Amygdala (tissue), 56 donors: ENCODE measurements at regions not wholly inside any gene's neighbourhood (a gene's known extent, or its start where the extent isn't known, plus 50 kb on each side); places are given as distances from the start of the nearest gene placed in this dataset.
A peak's percentile ranks its signal among the peaks of the same experiment; 100 is the strongest.

Source experiments
- DNase-seq, 56 donors: peaks; one replicate each; lab custom pipeline; 2025; lab: John Stamatoyannopoulos, UW

DNA sequence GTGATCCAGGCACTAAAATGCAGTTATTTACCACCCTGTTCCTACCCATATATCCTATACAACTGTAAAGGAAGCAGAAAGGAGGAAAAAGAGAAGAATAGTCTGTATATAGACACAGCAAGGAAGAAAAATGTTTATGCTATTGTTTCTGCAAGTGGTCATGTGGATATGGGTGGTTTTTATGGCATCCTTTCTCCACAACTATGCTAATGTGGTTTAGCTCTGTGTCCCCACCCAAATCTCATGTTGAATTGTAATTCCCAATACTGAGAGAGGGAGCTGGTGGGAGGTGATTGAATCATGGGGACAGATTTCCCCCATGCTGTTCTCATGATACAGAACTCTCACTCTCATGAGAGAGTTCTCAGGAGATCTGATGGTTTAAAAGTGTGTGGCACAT lies 439.8 kb downstream of the ZSWIM6 start:
- DNase-seq, result no peak

DNA sequence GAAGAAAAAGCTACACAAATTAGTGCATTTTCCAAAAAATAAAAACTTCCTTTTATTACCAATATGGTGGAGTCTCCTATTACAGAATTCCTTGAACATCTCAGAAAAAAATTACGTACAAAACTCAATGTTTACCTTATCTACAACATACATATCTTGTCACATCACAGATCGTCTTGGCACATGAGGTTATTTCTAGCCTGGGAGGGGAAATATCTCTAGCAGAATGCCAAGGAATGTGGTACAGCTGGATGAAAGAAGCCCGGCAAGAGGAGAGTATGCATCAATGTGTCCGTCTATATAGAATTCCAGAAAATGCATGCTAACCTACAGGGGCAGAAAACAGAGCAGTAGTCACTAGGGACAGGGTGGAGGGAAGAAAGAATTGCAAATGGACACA lies 443.8 kb downstream of the ZSWIM6 start:
- DNase-seq, result no peak

DNA sequence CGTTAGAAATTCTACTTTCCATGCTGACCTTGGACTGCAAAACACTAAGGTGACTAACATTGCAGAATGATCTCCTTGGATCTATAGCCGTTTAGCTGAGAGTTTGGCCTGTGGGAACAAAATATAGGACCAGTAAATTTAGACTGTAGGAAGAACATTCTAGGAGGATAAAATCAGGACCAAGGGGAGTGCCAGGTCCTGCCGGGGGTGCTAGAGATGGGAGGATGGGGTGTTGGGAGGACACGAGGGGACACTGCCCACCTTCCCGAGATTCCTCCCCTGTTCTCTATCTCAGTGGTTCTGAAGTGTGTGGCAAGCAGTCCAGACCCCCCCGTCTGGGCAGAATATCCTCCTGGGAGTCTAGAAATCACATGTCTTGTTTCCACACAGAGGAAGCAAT lies 445.2 kb downstream of the ZSWIM6 start:
- no peak for DNase-seq

DNA sequence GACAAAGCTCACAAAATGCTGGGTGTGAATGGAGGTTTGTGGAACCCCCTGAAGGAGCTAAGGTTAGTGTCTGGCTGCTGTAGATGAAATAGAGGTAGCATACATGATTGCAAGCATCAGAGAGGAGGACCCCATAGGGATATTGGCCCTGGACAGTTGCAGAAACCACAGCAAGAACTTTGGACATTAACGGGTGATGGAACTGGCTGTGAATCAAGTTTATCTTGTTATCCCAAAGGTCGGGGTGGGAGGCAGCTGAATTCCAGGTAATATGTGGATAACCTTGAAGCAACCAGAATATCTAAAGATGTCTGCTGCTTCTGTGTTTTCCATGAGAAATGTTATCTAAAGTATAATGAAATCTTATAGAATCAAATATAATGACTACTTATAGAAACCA lies 447.7 kb downstream of the ZSWIM6 start:
- DNase-seq, result no peak

DNA sequence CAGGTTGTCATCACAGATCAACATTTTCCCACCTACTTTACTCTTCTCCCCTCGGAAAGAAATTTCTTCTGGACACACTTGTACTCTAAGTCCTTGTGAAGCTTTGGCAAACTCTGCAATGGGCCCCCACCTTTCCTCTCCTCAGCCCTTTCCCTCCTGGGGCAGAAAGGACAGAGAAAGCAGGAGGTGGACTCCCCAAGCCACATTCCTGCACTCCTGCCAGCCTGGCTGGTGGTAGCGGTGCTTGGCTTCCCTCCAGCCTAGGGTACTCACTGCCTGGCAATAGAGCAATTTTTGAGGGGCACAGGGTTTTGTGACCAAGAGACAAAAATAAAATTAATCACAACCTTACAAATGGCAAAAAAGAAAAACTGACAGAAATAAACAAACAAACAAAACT lies 451.4 kb downstream of the ZSWIM6 start:
- no peak for DNase-seq

DNA sequence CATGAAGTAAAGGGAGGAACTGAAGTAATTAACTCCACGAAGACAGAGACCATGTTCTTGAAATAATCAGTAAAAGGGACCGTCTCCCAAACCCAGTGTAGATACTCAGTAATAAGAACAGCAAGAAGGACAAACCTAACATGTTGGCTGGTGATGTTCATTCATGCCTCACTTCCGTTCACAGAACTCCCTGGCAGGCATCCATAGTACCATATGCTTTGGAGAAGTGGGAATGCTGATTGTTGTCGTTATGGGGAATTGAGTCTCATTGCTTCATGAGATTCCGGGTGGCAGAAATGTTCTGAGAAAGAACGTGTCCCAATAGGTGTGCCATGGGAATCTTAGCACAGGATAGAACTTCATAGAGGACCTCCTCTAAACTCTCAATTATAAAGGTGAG lies 452.3 kb downstream of the ZSWIM6 start:
- no peak for DNase-seq

DNA sequence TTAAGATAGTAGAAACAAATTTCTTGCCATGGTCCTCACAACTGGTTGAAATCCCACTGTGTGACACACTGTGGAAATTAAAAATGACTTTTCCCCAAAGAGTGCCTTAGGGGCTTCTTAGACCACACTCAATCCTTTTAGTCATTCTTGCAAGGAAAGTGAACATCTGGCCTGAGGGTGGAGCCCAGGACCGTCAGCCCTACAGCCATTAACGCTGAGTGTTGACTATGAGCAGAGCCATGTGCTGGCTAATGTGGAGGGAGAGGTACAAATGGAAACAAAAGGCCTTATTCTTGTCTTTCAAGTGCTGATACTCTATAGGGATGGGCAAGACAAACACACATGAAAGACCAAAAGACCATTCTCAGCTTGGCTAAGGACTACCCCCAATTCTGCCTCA lies 456.5 kb downstream of the ZSWIM6 start:
- DNase-seq, result no peak

DNA sequence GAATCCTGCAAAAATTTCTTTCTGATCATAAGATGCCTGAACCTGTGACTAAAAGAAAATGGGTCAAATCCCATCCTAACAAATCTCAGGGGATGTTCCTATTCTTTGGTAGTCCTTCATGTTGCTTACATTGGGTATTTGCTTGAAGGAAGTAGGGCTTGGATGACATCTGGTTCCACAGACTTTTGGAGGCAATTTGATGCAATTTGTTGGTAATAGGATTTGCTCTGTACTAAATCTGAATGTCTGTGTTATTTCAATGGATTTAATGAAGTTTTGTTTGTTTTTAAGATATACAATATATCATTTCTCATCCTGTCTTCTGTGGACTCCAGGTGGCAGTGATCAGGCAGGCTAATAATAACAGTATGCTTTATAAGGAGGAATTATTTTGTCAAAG lies 457.9 kb downstream of the ZSWIM6 start:
- DNase-seq, result no peak

DNA sequence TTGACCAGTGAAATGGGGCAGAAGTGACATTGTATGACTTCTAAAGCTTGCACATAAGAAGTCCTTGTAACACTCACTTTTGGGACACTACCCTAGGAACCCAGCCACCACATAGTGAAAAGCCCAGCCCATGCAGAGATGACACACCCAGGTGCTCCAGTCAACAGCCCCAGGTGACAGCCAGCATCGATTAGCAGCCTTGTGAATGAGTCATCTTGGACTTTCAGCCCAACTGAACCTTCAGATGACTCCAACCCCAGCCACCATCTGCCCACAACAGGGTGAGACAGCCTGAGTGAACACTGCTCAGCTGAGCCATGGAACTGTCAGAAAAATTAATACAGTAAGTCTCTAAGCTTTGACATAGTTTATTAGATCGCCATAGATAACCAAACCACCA lies 458.6 kb downstream of the ZSWIM6 start:
- DNase-seq, result no peak

DNA sequence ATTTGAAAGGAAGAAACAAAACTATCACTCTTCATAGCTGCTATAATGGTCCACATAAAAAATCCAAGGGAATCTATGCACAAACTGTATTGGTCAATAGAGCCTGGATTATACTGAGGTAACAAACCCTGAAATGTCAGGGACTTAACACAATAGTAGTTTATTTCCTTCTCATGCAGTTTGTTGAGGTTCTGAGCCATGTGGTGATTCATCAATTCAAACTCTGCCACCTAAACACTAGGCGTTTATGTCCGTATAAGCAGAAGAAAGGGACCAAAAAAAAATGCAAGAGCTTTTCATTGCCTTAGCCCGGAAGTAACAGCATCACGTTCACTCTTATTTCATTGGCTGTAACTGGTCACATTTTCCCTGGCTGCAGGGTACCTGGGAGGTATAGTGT lies 464.7 kb downstream of the ZSWIM6 start:
- no peak for DNase-seq

DNA sequence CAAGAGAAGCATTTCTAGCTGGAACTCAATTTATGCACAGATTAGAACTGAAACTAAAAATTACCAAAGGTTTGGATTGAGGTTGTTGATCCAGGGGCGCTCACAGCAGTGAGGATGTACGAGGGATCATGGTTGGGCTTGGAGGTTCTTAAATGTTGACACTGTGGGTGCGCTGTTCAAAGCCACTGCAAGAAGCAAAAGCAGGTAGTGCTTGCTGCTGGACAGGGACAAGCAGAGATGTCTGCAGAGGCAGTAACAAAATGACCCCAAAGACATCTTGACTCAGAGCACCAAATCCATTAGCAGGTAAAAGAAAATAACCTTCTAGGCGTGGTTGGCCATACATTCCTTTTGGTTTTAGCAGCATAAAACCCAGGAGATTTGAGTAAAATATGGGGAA lies 468.4 kb downstream of the ZSWIM6 start:
- no peak for DNase-seq

DNA sequence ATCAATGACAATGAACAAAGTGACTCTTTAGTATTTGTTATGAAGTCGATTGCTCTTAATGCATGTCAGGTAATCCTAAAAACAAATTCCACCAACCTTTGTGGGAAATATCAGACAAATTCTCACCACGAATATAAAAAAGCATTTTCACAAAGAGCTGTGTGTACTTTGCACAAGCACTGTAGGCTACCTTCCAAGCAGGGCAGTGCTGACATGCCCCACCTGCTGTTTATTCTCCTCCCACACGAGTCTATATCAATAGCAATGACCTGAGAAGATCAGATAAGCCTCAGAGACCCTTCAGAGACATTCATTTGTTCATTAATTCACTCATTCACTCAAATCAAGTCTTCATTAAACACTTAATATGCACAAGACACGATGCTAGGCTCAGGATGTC lies 469.1 kb downstream of the ZSWIM6 start:
- no peak for DNase-seq

DNA sequence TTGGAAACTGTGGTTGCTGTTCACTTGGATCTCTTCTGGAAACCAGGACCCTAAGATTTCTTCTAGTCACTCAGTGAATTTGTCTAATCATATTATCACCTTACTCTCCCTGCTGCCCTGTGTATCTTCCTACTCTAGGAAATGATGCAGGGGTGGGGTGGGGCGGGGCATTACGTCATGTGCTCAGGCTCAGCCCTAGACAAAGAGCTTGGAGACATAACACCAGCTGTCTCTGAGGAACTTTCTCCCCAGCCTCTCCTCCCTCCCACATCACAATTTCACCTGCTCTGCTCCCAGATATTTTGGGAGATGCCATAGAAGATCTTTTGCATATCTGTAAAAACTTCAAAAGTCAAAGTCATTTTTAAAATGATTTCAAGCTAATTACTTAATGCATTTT lies 470.4 kb downstream of the ZSWIM6 start:
- DNase-seq, result peak in 2 of 56 donors; percentile 2 to 5

DNA sequence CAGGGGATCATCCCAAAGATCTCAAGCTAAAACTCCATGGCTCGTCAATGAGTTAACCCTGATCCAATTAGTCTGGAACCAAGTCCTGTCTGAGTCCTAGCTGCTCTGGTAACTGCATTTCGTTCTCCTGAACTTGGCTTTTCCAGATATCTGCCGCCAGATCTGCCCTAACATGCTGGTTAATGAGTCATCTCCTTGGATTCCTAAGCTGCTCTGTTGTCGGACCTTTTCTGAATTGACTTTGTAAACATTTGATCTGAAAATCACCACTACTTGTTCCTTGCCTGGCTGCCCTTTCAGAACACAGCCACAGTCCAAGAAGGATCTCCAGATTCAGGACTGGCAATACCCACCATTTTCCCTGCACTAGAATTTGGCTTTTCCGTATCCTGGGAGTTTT lies 473.0 kb downstream of the ZSWIM6 start:
- no peak for DNase-seq

DNA sequence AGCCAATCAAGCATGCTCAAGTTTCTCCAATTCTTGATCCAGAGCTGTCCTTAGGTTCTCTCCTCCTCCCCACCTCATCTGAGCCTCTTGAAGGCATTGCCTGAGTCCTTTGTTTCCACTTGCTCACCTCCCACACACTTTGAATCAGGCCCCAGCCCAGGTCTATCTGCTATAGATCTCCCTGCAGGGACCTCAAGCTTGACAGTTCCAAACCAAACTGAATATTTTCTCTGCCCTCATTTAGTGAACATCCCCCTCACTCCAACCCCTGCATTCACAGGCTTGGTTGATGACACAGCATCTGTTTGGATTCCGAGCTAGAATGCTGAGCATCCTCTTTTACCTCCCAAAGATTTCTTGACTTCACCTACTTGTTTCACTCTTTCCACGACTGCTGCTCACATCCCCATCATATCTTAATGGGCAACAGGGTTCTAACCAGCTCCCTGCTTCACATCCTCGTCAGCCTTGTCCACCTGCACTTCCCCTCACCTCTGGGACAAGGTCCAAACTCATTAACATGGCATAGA lies 474.5 kb downstream of the ZSWIM6 start:
- DNase-seq, result no peak

DNA sequence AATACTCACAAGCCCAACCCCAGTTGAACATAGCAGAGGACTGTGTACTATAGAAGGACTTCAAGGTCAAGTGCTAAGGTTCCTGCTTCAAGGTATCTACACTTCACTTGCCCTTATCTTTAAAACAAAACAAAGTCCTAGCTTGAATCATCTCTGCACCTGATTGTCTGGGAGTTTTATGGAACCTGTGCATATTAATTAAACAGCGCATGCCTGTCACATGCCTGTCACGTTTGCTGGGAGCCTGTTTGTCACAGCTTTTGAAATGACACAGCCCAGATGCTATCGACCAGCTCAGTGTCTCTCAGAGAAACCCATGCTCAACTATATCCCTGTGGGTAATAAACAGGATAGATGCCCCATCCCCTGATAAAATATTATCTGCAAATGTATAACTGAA lies 476.0 kb downstream of the ZSWIM6 start:
- DNase-seq, result no peak

DNA sequence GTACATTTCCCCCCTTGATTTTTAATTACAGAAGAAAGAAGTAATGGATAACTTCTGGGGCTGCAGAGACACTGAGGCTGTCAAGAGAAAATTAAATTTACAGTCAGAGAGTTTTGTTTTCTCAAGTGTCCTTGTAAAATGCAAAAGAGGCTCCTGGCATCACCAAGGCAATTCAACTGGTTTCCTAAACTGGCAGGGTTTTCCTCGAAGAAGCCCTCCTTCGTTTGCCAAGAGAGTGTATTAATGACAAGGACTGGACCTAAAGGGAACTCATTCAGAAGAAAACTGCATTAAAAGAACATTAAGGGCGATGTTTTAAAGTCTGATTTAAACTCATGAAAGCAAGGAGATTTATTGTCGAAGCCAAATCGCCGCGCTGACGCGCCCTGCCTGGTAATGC lies 476.9 kb downstream of the ZSWIM6 start:
- no peak for DNase-seq

DNA sequence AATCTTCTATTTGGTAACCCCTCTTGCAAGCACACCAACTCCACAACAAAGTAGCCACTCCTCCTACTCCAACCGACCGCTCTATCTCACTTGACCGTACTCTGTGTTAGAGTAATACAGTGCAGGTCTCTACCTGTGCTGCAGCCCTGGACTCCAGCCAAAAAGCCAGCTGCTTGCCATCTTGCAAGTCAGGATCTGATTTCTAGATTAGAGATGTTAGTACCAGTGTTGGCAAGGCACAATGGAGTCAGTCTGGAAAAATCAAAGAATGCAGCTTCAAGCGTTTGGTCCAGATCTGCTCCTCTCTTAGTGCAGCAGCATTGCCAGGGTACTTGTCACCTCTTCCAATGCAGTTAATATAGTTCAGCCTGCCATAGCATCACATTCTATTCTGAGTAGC lies 477.6 kb downstream of the ZSWIM6 start:
- DNase-seq, result no peak

DNA sequence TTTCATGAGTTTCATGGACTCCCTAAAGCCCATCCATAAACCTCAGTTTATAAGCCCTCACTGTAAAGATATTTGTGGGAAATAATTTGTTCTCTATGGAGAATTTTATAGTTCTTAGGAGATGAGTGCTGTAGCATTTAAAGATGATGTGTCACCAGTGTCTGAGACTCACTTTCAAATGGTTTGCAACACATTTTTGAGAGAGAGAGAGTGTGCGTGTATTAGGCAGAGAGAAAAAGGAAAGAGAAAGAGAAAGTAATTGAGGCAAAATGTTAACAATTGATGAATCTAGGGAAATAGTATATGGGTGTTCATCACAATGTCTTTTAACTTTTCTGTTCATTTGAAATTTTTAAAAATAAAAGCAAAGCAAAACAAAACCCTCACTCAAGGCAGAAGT lies 479.0 kb downstream of the ZSWIM6 start:
- DNase-seq, result no peak

DNA sequence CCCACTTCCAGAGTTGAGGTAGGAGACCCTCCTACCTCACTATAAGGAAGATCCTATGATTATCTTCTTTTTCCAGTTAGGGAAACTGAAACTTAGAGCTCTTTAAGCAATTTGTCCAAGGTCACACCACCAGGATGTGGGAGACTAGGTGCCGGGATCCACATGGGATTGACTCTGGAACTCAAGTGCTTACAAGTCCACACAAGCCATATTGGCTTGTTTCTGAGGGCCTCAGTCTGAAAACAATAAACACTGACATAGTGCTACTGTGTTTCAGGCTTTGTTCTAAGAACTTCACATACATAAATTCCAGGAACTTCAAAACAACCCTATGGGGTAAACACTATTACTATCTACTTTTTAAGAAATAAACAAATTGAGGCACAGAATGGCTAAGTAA lies 481.3 kb downstream of the ZSWIM6 start:
- no peak for DNase-seq

DNA sequence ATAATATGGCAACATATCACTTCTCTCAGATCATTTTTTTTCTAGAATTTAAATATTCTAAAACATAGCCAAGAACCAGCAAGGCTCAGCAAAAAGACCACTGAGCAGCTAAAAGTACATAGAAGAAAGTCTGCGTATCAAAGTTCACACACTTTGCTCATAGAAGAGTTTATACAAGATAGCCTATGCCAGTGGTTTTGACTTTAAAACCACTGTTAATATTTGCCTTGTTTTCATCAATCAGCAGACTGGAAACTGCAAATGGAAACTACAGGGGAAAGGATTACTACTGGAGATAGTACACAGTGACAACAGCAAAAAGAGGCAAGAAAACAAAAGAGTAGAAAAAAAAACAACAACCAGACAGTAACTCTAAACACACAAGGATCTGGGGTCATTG lies 483.3 kb downstream of the ZSWIM6 start:
- DNase-seq, result no peak

DNA sequence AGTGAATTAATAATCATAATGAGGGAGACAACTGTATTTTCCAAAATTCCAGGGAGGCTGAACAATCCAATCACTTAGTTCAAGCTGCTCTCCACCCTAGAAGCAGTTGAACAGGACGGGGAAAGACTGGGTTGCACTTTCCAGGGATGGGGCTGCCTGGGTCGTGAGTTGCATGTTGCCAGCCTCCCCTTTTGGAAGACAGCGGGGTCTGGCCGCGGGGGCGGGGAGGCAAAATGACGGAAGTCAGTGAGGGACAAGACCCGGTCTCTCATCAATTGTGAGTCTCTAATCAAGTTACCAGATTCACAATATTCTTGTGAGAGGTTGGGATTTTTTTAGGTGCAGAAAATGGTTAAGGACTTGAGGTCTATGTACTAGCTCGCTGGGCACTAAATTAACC lies 484.1 kb downstream of the ZSWIM6 start:
- DNase-seq, result no peak

DNA sequence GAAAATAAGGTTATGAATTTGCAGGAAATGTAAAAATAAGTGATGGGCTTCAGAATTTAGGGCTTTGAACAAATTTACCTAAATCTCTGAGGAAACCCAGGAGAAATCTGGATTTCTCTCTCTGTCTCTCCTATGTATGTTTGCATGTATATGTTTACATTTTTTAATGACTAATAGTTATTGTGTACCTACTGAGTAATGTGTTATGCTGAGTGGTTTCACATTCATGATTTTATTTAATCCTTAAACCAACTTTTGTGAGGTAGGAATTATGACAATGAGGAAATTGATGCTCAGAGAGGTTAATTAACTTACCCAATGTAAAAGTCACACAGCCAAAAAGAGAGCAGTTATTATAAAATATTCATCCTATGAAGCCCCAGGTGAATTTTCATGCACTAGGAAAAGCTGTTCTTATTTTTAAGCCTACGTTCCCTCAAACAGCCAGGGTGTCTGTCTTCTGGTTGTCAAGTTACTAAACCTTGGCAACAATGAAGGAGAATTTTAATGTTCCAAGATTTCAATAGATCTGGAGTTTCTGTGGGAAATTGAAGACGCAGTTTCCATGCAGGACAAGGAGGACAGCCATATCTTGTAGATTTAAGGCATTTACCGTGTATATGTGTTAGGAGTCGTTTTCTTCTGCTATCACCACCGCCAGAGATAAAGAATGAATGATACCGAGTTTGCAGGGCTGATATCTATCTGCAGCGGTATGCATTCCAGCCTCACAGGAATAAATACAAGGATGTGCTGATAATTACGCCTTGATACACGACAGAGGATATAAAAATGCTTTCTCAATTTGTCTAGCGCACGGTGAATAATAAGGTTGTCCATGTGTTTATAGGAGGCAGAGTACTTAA lies 484.8 kb downstream of the ZSWIM6 start:
- no peak for DNase-seq
